HG02588 (cell line): ENCODE measurements at regions not wholly inside any gene's neighbourhood (a gene's known extent, or its start where the extent isn't known, plus 50 kb on each side); places are given as distances from the start of the nearest gene placed in this dataset.
A peak's percentile ranks its signal among the peaks of the same experiment; 100 is the strongest.
"Not testable (repeated sequence)": the region's sequence is repeated elsewhere in the genome, so short reads cannot be mapped to it uniquely, and the experiment has no call there.

ENCODE experiments used
- ATAC-seq: cut with Tn5 transposase; IDR thresholded peaks from one replicate; pipeline ENCODE4 v1.9.1; 2021; ENCODE audit warnings: mild to moderate bottlenecking, moderate library complexity; ENCODE audit not compliant: unreplicated experiment

DNA sequence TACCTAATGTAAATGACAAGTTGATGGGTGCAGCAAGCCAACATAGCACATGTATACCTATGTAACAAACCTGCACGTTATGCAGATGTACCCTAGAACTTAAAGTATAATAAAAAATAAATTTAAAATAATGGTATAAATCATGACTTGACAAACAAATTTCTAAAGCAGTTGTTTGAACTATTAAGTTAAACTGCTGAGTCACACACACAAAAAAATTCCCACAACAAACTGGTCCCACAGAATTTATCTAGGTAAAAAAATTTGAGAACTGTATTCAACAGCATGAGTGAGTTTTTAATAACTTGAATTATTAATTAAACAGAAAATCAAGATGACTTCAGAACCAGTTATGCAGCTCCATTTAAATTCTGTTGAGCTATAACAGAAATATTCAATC lies 186.0 kb upstream of the SOX6 start:
- ATAC-seq = no peak

DNA sequence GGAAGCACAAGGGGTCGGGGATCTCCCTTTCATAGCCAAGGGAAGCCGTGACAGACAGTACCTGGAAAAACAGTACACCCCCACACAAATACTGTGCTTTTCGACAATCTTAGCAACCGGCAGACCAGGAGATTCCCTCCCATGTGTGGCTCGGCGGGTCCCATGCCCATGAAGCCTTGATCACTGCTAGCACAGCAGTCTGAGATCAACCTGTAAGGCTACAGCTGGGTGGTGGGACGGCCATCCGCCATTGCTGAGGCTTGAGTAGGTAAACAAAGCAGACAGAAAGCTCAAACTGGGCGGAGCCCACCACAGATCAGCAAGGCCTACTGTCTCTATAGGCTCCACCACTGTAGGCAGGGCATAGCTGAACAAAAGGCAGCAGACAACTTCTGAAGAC lies 180.2 kb upstream of the SOX6 start:
- no peak for ATAC-seq

DNA sequence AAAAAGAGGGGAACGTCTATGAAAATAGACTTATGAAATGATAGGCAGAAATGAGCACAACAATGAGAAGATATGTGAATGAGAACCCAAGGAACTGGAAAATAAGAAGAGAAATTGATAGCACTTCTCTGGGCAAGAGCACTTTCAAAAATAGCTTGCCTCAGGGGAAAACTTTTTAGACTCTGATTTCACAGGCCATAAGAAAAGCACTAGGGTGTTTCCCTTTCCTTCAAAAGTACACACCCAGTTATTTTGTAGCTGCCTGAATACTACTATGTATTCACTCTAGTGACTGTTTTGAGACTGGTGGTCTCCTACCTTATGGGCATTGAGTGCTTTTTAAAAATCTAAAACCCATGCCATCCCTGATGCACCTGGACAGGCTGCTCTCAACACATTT lies 172.3 kb upstream of the SOX6 start:
- ATAC-seq = no peak

DNA sequence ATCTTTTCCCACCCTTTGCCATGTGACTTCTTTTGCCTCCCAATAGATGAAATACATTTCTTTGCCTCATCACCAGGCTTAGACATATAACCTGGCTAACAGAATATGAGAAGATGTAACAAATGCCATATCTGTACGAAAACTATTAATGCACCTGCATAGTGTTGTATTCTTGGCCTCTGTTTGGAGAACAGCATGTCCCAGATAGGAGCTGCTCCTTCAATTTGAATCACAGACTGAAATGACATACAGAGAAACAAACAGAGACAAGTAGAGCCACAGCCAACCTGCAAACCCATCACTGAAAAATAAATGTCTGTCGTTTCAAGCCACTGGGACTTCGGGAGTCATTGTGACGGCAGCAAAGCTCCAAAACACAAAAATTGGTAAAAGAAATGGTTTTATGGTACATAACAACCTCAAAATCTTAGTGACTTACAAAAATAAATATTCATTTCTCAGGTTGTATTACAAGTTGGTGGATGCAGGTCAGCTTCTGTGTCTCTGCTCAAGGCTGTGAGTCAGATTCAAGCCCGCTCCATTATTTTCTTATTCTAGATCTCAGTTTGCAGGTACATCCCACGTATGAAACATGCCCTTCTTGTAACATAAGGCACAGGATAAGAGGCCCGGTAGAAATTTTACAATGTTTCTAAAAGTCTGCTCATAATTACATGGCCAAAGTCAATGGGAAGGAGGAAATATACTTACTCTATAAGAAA lies 171.3 kb upstream of the SOX6 start:
- no peak for ATAC-seq

DNA sequence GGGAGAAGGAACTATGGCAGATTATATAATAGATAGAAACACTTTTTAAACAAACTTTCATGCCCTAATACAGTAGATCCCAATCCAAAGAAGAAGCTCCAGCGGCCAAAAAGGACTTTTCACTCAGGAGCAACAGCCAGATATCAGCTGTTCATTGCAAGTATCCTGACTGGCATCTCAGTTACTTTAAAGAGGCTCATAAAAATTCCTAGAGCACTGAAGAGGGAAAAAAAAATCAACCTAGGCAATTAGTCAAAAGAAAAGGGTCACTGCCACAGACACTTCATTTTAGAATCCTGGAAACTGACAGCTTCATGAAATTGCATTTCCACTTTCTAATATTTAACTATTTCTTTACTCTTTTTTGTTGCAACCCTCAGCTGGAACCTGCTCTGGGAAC lies 170.6 kb upstream of the SOX6 start:
- ATAC-seq = no peak

DNA sequence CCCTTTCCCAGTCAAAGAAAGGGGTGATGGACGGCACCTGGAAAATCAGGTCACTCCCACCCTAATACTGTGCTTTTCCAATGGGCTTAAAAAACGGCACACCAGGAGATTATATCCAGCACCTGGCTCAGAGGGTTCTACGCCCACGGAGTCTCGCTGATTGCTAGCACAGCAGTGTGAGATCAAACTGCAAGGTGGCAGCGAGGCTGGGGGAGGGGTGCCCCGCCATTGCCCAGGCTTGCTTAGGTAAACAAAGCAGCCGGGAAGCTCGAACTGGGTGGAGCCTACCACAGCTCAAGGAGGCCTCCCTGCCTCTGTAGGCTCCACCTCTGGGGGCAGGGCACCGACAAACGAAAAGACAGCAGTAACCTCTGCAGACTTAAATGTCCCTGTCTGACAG lies 164.4 kb upstream of the SOX6 start:
- not testable (repeated sequence) for ATAC-seq

DNA sequence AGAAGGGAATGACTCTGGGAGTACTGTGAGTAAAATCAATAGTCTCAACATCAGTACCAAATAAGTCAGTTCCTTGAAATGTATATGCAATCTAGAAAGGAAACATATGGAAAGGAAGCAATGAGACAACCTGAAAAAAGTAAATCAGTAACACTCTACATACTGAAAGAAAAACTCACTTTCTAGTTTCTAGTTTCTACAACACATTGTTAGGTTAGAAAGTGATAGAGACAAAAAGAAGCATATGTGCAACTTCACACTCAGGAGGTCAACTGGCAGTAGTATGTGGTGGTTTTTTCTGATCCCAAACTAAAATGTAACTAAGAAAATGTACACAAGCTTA lies 156.5 kb upstream of the SOX6 start:
- ATAC-seq = peak; percentile 66

DNA sequence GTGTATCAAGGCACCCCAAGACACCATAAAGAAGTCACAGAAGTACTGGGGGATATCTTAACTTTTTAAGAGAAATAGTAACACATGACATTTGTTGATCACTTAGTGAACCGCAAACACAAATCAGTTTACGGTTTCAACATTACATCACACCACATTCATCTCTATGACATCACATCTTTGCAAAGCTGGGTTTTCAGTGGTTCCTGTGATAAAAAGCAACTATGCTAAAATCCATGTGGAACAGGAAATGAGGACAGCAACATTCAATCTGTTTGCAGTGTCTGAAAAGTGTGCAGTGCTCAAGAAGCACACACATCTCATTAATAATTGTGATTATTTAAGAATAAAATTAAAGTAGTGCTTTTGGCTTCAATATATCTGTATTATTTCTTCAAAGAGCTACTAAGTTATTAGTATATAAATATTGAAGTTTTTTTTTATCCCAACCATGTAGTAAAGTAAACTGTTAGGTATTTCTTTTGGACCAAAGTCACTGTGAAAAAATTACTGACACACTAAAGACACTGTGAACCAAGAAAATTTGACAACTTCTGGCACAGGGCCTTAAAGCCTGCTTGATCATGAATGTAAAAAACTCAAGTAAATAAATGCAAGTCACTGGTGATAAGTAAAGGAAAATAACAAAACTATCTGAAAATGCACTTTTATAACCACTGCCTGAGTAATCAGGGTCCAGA lies 156.0 kb upstream of the SOX6 start:
- no peak for ATAC-seq

DNA sequence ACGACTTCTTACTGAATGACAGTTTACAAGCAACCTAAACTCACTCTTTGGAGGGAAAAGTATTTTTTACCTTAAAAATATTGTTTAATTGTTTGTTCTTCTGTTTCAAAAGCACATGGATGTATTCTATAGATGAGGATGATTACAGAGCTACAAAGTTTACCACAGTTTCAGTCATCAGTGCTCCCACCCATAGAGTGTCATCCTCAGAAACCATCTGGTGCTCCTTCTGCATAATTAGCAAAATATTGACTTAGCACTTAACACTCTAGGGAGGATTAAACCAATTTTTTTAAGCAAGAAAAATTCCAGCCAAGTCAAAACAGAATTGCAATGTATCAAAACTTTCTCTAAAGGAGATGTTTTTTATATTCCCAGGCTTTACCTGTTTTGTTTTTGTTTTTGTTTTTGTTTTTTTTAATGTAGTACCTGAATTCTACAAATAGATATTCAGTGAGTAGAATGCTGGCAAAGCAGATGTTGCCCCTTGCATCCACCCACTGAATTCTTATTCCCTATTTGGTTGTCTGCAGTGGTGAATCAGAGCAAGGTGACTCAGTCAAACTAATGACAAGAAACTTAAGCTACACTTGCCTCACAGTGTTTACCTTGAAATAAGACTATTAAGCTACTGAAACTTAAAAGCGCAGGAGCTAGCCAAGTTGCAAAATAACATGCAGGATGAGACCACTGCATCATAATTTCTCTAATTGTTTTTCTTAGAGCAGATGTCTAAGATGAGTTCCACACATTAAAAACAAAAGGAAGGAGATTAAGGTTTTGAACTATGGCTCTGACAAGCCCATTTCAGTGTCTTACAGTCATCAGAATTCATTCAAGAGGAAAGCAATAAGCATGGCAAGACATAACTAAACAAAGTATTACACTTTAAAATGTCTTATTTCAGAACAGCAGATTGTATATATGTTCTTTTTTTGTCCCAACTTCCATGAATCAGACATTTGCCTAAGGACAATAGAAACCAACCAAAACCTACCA lies 155.1 kb upstream of the SOX6 start:
- ATAC-seq = no peak

DNA sequence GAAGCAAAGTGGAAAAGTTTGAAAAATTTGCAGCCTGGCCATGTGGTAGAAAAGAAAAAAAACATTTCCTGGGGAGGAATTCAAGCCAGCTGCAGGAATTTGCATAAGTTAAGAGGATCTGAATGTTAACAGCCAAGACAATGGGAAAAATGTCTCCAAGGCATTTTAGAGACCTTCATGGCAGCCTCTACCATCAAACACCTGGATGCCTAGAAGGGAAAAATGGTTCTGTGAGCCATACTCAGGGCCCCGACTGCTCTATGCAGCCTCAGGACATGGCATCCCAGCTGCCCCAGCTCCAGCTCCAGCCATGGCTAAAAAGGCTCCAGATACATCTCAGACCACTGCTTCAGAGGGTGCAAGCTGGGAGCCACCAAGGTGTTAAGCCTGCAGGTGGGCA lies 149.1 kb upstream of the SOX6 start:
- ATAC-seq = no peak

DNA sequence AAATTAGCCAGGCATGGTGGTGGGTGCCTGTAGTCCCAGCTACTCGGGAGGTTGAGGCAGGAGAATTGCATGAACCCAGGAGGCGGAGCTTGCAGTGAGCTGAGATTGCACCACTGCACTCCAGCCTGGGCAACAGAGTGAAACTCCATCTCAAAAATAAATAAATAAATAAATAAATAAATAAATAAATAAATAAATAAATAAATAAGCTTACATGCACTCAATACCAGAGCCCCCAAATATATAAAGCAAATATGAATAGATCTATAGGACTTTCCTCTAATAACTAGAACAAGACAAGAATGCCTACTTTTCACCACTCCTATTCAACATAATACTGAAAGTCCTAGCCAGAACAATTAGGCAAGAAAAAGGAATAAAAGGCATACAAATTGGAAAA lies 147.5 kb upstream of the SOX6 start:
- not testable (repeated sequence) for ATAC-seq

DNA sequence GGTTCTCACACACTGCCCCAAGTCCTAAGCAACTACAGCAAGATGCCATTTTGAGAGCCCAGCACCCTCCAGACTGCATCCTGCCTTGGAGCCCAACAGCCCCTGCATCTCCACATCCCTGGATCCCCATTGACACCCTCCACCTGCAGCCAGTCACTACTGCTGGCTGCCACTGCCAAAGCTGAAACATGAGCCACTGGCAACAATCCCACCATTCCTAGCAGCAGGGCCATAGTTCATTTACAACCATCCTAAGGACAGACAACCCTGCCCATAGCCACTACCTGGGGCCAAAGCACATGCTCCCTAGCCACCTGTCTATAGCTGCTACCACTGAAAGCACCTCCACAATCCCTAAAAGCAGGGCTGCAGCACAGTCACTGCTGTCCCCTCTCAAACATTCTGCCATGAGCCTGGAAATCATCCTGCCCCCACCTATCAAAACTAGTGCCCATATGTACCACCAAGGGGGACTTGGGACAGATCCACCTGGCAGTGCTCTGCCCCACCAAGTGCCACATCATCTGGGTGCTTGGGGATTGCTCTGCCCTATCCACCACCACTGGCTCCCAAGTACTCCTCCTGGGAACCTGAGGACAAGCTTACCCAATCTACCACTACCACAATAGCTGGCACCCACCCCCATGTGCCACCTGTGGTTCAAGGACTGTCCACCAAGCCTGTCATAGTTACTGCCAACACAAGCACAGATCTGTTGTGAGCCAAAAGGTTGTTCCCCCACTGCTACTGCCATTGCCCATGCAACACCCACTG lies 138.8 kb upstream of the SOX6 start:
- no peak for ATAC-seq

DNA sequence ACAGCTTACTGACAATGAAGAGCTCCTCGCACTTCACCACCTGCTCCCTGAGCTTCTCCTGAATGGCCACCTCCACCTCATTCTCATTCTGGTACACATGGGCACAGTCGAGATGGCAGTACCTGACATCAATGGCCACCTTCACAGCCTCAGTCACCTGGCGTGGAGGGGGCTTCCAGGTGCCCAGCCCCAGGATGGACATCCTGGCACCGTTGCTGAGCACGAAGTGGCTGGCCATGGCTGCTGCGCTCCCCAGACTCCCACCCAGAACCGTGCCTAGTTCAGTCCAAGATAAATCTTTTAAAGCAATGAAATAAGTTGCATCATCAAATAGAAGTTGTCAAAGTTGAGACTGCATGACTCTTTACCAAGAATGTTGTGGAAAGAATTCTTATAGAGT lies 128.1 kb upstream of the SOX6 start:
- ATAC-seq = no peak

DNA sequence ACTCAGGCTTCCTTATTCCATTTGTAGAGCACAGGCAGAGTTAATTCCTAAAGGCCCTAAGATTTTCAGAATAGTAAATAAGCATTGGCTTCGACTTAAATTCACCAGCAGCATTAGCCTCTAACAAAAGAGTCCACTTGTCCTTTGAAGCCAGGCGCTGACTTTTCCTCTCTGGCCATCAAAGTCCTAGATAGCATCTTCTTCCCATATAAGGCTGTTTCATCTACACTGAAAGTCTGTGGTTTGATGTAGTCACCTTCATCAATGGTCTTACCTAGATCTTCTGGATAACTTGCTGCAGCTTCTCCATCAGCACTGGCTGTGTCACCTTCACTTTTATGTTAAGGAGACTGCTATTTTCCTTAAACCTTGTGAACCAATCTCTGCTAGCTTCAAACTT lies 118.3 kb upstream of the SOX6 start:
- ATAC-seq = no peak

DNA sequence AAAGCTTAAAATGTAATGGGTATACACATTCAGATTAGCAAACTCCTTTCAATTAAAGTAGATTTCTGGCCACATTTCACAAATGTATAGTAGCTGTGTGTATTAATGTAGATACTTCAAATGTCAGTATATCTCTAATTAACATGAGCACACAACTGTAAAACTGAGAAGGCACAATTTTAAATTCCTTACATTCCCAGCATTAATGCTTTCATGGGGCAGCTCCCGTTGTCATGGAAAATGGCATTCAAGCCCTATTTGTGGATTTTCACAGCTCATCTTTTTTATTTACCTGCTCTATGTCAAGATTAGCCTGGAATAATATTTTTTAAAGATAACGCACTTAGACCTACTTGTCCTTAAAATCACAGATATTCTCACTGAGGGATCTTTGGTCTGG lies 113.6 kb upstream of the SOX6 start:
- no peak for ATAC-seq

DNA sequence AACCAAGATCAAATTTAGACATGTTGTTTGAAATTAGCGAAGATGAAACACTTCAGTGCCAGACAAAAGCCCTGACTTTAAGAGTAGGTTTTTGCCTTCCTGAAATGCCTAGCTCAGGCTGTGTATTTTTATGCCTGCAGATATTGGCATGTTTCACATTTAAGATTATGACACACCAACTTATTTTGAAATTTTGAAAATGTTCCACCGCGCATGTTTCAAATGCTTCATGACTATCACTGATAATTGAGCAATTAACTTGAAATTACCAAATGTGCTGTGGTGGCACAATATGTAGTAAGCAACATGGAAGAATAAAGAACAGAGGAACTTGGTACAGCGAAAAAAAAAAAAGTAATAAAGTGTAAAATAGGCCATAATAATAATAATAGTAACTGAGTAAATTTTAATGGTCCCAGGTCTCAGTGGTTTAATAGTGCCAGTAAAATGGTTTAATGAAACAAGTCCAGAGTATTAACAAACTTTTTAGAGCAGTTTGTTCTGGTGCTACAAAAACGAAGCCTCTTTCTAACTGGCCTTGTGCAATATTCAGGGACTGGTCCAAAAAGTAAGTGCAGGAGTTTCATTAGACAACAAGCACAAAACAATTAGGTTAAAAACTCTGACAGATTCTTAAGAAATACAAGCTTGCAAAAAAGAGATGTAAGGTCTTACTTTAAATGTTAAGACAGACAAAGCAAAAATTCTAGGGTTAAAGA lies 112.5 kb upstream of the SOX6 start:
- no peak for ATAC-seq

DNA sequence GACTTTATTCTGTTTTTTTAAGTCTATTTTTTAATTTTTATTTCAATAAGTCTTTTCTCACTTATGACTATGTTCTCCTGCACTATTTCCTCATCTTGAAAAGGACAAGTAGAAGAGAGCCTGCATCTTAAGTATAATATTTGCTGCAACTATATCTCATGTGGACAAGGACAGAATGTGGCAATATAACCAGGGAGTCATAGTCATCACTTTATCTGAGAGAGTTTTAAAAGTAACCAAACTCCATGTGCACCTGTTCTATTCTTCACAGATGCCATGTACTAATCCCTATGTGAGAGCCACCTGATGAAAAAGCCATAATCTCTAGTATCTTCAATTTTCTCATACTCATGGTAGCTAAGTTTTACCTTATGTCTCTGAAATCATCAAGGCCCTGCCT lies 104.2 kb upstream of the SOX6 start:
- ATAC-seq = no peak

DNA sequence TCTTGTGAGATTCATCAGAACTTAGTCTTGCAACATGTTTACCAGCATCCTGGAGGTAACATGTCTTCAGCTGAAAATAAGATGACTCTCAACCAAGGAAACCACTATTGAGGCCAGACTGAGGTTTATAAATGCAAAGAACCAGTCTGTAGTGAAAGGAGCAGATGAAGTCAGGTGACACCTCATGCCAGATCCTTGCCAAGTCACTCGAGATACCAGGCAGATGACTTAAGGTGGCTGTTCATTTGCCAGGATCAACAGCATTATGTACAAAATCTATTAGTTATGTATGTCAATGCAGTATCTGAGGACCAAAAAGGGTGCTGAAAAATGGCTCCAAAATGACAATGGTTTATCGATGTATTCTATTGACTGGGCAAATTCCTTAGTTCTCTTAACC lies 100.0 kb upstream of the SOX6 start:
- ATAC-seq = no peak

DNA sequence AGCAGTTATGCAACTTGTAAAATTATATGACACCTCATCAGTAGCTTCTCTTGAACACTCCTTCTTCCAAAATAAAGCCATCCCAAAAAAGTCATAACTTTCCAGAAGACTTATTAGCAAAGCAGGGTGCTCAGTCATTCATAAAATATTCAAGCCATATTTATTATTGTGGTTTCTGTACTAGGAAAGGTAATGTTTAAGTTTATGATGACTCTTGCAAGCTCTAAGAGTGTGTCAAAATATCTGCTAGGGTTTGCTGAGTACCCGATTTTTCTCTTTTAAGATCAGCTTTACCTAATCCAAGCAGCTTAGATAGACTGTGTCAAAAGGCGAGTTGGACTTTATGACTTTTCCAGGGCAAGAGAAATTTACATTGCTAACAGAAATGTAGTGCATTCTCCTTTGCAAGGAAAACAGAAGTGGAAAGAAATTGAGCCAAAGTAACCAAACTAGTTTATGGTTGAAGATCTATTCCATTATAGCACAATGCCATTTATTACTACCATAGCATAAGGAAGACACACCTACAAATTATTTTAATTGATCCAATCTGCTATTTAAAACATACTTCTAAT lies 98.0 kb upstream of the SOX6 start:
- no peak for ATAC-seq

DNA sequence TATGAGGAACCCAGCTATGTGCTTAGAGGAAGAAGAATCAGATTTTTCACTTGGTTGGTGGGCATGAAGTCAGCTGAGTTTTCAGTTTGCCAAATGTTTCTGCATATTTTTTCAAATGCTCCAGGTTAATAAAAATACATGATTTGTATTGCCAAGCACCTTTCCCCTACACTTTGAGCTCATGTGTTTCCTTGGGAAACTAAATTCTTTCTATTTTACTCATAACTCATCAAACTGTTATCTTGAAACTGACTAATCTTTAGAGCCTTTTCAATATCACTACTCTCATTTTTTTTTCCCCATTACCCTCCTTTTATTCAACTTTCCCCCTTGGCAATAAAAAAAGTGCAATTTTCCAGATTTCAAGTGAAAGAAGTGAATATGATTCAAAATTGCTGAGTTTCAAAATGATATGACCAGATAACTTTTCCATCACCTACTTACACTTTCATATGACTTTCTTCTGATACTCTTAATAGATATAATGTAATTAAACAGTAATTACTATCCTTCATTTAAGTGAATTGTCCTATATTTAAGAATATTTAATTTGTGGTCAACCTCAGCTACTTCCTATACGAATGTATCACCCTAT lies 91.9 kb upstream of the SOX6 start:
- no peak for ATAC-seq
